Progenitor cell of endocrine pancreas (in vitro differentiated cells): ENCODE measurements at regions not wholly inside any gene's neighbourhood (a gene's known extent, or its start where the extent isn't known, plus 50 kb on each side); places are given as distances from the start of the nearest gene placed in this dataset.

Experiments used
- DNase-seq: peaks from one replicate; pipeline ENCODE4 v3.0.0; 2021; ENCODE audit warnings: low spot score; ENCODE audit not compliant: unreplicated experiment
- H3K27ac Mint-ChIP-seq: 2 replicates; pipeline ENCODE4 v1.8.0; 2021; ENCODE audit warnings: mild to moderate bottlenecking, moderate library complexity, mixed read lengths
- H3K27me3 Mint-ChIP-seq: 2 replicates; pipeline ENCODE4 v1.8.0; 2021; ENCODE audit warnings: mixed read lengths
- H3K36me3 Mint-ChIP-seq: 2 replicates; pipeline ENCODE4 v1.8.0; 2022; ENCODE audit warnings: mixed read lengths; ENCODE audit not compliant: insufficient read depth
- H3K4me1 Mint-ChIP-seq: 2 replicates; pipeline ENCODE4 v1.8.0; 2021; ENCODE audit warnings: low read depth, mixed read lengths
- H3K4me3 Mint-ChIP-seq: 2 replicates; pipeline ENCODE4 v1.8.0; 2021; ENCODE audit warnings: low read depth, mild to moderate bottlenecking, moderate library complexity, mixed read lengths
- H3K9me3 Mint-ChIP-seq: 2 replicates; pipeline ENCODE4 v1.8.0; 2021; ENCODE audit warnings: low read depth, mixed read lengths
- TF ChIP-seq, protein P1 (sequence below): fragments of 200-600 bp; sonication (generic); IDR thresholded peaks from one replicate; pipeline ENCODE4 v1.5.0; 2021; ENCODE audit warnings: antibody characterized with exemption, mild to moderate bottlenecking; ENCODE audit not compliant: unreplicated experiment

- Mint-ChIP-seq H3K9me3 (peaks cover 50% of the 10 kb centered on the region), H3K36me3 (peaks cover 5% of the 10 kb centered on the region), H3K27me3 (no peaks in the 10 kb centered on the region), H3K27ac (no peak overlapping the region), H3K4me3 (no peak overlapping the region), H3K4me1 (no peaks in the 10 kb centered on the region)
- TF ChIP-seq, protein P1, sequence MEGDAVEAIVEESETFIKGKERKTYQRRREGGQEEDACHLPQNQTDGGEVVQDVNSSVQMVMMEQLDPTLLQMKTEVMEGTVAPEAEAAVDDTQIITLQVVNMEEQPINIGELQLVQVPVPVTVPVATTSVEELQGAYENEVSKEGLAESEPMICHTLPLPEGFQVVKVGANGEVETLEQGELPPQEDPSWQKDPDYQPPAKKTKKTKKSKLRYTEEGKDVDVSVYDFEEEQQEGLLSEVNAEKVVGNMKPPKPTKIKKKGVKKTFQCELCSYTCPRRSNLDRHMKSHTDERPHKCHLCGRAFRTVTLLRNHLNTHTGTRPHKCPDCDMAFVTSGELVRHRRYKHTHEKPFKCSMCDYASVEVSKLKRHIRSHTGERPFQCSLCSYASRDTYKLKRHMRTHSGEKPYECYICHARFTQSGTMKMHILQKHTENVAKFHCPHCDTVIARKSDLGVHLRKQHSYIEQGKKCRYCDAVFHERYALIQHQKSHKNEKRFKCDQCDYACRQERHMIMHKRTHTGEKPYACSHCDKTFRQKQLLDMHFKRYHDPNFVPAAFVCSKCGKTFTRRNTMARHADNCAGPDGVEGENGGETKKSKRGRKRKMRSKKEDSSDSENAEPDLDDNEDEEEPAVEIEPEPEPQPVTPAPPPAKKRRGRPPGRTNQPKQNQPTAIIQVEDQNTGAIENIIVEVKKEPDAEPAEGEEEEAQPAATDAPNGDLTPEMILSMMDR: no peak
- DNase-seq: no peak
Measured at GRCh38 chr22:47259990-47260389, 497.5 kb downstream of the TBC1D22A start.

- peaks cover 5% of the 10 kb centered on the region for H3K36me3 Mint-ChIP-seq
- no peaks in the 10 kb centered on the region for H3K4me1 Mint-ChIP-seq
- H3K4me3 Mint-ChIP-seq: no peak overlapping the region
- H3K27ac Mint-ChIP-seq: no peak overlapping the region
- TF ChIP-seq, protein P1: no peak
- DNase-seq: no peak
- no peaks in the 10 kb centered on the region for H3K27me3 Mint-ChIP-seq
- peaks cover 48% of the 10 kb centered on the region for H3K9me3 Mint-ChIP-seq
Measured at GRCh38 chr22:47259049-47259448, 496.6 kb downstream of the TBC1D22A start.

DNA sequence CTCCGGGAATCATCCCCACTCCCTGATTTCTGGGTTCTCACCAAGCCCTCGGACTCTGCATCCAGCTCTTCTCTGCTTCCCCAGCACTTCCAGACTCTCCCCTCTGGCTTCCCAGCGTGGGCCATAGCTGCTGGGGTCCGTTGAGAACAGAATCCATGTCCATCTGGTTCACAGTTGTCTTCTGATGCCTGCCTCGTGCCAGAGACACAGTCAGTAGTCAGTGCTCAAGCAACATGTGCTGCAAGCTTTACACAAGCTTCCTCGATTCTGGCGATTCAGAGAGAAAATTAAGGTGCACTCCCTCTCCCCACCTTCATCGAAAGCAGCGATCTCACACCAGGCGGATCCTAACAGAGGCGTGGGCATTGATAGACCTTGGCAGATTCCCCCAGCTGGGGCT is 495.5 kb downstream of the TBC1D22A start:
- H3K36me3 Mint-ChIP-seq: peaks cover 5% of the 10 kb centered on the region
- H3K4me1 Mint-ChIP-seq: no peaks in the 10 kb centered on the region
- TF ChIP-seq, protein P1: no peak
- no peak overlapping the region for H3K4me3 Mint-ChIP-seq
- DNase-seq: no peak
- H3K27me3 Mint-ChIP-seq: no peaks in the 10 kb centered on the region
- H3K9me3 Mint-ChIP-seq: peaks cover 50% of the 10 kb centered on the region
- no peak overlapping the region for H3K27ac Mint-ChIP-seq

GRCh38 chr22:47257566-47257965 is 495.1 kb downstream of the TBC1D22A start:
- TF ChIP-seq, protein P1: no peak
- DNase-seq: no peak
- Mint-ChIP-seq H3K27ac (no peak overlapping the region), H3K36me3 (peaks cover 5% of the 10 kb centered on the region), H3K4me1 (no peaks in the 10 kb centered on the region), H3K27me3 (no peaks in the 10 kb centered on the region), H3K4me3 (no peak overlapping the region), H3K9me3 (peaks cover 49% of the 10 kb centered on the region)

DNA sequence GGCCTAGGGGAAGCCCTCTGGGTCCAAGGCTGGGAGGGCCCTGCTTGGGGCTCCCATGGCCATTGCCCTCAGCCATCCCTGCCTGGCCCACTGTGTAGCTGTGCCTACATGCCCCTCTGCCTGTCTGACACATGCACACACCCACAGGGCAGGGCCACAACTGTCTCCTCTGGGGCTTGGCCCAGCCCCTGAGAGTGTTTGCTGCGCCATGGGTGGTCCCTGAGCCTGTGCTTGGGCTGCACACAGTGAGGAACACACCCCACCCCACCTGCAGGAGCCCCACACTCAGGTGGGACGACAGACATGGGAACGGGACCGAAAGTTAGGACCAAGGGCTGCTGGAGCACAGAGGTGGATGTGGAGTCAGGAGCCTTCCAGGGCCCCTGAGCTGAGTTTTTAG is 489.5 kb downstream of the TBC1D22A start:
- Mint-ChIP-seq H3K36me3 (peaks cover 2% of the 10 kb centered on the region), H3K4me1 (no peaks in the 10 kb centered on the region), H3K9me3 (peaks cover 49% of the 10 kb centered on the region), H3K4me3 (no peak overlapping the region), H3K27ac (no peak overlapping the region), H3K27me3 (no peaks in the 10 kb centered on the region)
- TF ChIP-seq, protein P1: no peak
- DNase-seq: peak; percentile 3
